ENCODE measurements at regions not wholly inside any gene's neighbourhood (a gene's known extent, or its start where the extent isn't known, plus 50 kb on each side); places are given as distances from the start of the nearest gene placed in this dataset.
"Not testable (repeated sequence)": the region's sequence is repeated elsewhere in the genome, so short reads cannot be mapped to it uniquely, and the experiment has no call there.

GRCh38 chr4:53959343-53960120 is 104.9 kb downstream of the CHIC2 start:
- DNase-seq (ENCODE audit: insufficient read length, low spot score) (no peak), FAIRE-seq (no peak)

GRCh38 chr4:53956454-53956853 is 108.0 kb downstream of the CHIC2 start:
- no peak for FAIRE-seq
- no peak for DNase-seq (ENCODE audit: insufficient read length, low spot score)

- FAIRE-seq (no peak), DNase-seq (ENCODE audit: insufficient read length, low spot score) (no peak)
Observed at GRCh38 chr4:53956053-53956452, 108.4 kb downstream of the CHIC2 start.

- DNase-seq (ENCODE audit: insufficient read length, low spot score), result no peak
- no peak for FAIRE-seq
Observed at GRCh38 chr4:53951414-53951813, 113.0 kb downstream of the CHIC2 start.

GRCh38 chr4:53943345-53944085 is 120.9 kb downstream of the CHIC2 start:
- DNase-seq (ENCODE audit: insufficient read length, low spot score), result peak; percentile 22
- FAIRE-seq, result no peak

GRCh38 chr4:53942712-53943111 is 121.7 kb downstream of the CHIC2 start:
- FAIRE-seq (no peak), DNase-seq (ENCODE audit: insufficient read length, low spot score) (no peak)

GRCh38 chr4:53941331-53941730 is 123.1 kb downstream of the CHIC2 start:
- no peak for DNase-seq (ENCODE audit: insufficient read length, low spot score)
- no peak for FAIRE-seq

- not testable (repeated sequence) for DNase-seq (ENCODE audit: insufficient read length, low spot score); FAIRE-seq
Observed at GRCh38 chr4:53939892-53940291, 124.5 kb downstream of the CHIC2 start.

GRCh38 chr4:53937918-53938317 is 126.5 kb downstream of the CHIC2 start:
- no peak for FAIRE-seq
- no peak for DNase-seq (ENCODE audit: insufficient read length, low spot score)

GRCh38 chr4:53937327-53937726 is 127.1 kb downstream of the CHIC2 start:
- DNase-seq (ENCODE audit: insufficient read length, low spot score), result no peak
- FAIRE-seq, result no peak

GRCh38 chr4:53935780-53936179 is 128.6 kb downstream of the CHIC2 start:
- FAIRE-seq (no peak), DNase-seq (ENCODE audit: insufficient read length, low spot score) (no peak)

GRCh38 chr4:53932796-53933610 is 131.4 kb downstream of the CHIC2 start:
- no peak for FAIRE-seq
- no peak for DNase-seq (ENCODE audit: insufficient read length, low spot score)

GRCh38 chr4:53931461-53931961 is 132.9 kb downstream of the CHIC2 start:
- DNase-seq (ENCODE audit: insufficient read length, low spot score) (no peak), FAIRE-seq (no peak)

GRCh38 chr4:53929955-53930798 is 134.2 kb downstream of the CHIC2 start:
- peak; percentile 70 for DNase-seq (ENCODE audit: insufficient read length, low spot score)
- peak; percentile 51 for FAIRE-seq

- no peak for FAIRE-seq
- no peak for DNase-seq (ENCODE audit: insufficient read length, low spot score)
Observed at GRCh38 chr4:53929311-53929710, 135.1 kb downstream of the CHIC2 start.

- no peak for DNase-seq (ENCODE audit: insufficient read length, low spot score)
Observed at GRCh38 chr4:53928825-53929224, 135.6 kb downstream of the CHIC2 start.

GRCh38 chr4:53925050-53925605 is 139.3 kb downstream of the CHIC2 start:
- no peak for FAIRE-seq
- DNase-seq (ENCODE audit: insufficient read length, low spot score), result no peak

More at GRCh38 chr4:53928825-53929224, 135.6 kb downstream of the CHIC2 start:
- FAIRE-seq, result no peak

GRCh38 chr4:53924333-53925049 is 139.9 kb downstream of the CHIC2 start:
- FAIRE-seq (no peak), DNase-seq (ENCODE audit: insufficient read length, low spot score) (no peak)

GRCh38 chr4:53923921-53924320 is 140.5 kb downstream of the CHIC2 start:
- no peak for DNase-seq (ENCODE audit: insufficient read length, low spot score)
- FAIRE-seq, result no peak
